GM12878 (cell line): ENCODE measurements at regions not wholly inside any gene's neighbourhood (a gene's known extent, or its start where the extent isn't known, plus 50 kb on each side); places are given as distances from the start of the nearest gene placed in this dataset.

Source experiments
- CREM ChIP-seq: IDR thresholded peaks from 2 replicates; pipeline ENCODE4 v1.6.1; 2014; ENCODE audit warnings: antibody characterized with exemption, low read depth
- DPF2 ChIP-seq: fragments of 450-650 bp; IDR thresholded peaks from 2 replicates; pipeline ENCODE4 v1.6.1; 2017; ENCODE audit warnings: mild to moderate bottlenecking
- FOS ChIP-seq: IDR thresholded peaks from 3 replicates; pipeline ENCODE4 v1.6.1; 2011; ENCODE audit warnings: borderline replicate concordance; ENCODE audit not compliant: insufficient read length; ENCODE audit errors: extremely low read depth
- JUND ChIP-seq: IDR thresholded peaks from 2 replicates; pipeline ENCODE4 v1.6.1; 2012; ENCODE audit warnings: low read depth, mild to moderate bottlenecking, low read length, improper control_type of control experiment, moderate library complexity
- MYC ChIP-seq: IDR thresholded peaks from 2 replicates; pipeline ENCODE4 v1.6.1; 2011; ENCODE audit warnings: mild to moderate bottlenecking, low read length, moderate library complexity, inconsistent platforms; ENCODE audit not compliant: insufficient read depth, insufficient replicate concordance, insufficient read length, severe bottlenecking
- POLR2A ChIP-seq: IDR thresholded peaks from 2 replicates; pipeline ENCODE4 v1.6.1; 2011; ENCODE audit warnings: low read depth, mild to moderate bottlenecking, low read length
- POLR2AphosphoS2 ChIP-seq: IDR thresholded peaks from 2 replicates; pipeline ENCODE4 v1.6.1; 2011; ENCODE audit warnings: low read depth, mild to moderate bottlenecking, low read length, improper control_type of control experiment, moderate library complexity
- SRF ChIP-seq, 2 experiments: IDR thresholded peaks; 2 replicates each; pipeline ENCODE4 v1.6.1; 2011; ENCODE audit warnings: low read depth in 2 of 2, low read length in 2 of 2, mild to moderate bottlenecking in 1 of 2, moderate library complexity in 1 of 2
- TCF3 ChIP-seq: IDR thresholded peaks from 2 replicates; pipeline ENCODE4 v1.6.1; 2012; ENCODE audit warnings: low read depth, mild to moderate bottlenecking, low read length, borderline replicate concordance; ENCODE audit not compliant: insufficient read depth

GRCh38 chr1:81170721-81171120 lies 630.0 kb upstream of the ADGRL2 start:
- TF ChIP-seq DPF2 (no peak), TCF3 (no peak), FOS (no peak), CREM (no peak), JUND (no peak), SRF (IDR thresholded peaks at IDR 0.05; ENCODE audit: low read depth in 2 of 2, low read length in 2 of 2) (no peak), POLR2AphosphoS2 (no peak), MYC (no peak), POLR2A (no peak)
